ENCODE measurements at regions not wholly inside any gene's neighbourhood (a gene's known extent, or its start where the extent isn't known, plus 50 kb on each side); places are given as distances from the start of the nearest gene placed in this dataset.
A peak's percentile ranks its signal among the peaks of the same experiment; 100 is the strongest.

- TF ChIP-seq SIN3A (IDR thresholded peaks at IDR 0.05; ENCODE audit: borderline replicate concordance, low read depth, low read length) = no peak
- TF ChIP-seq JUND (IDR thresholded peaks at IDR 0.05) = peak; percentile 88
- peak; percentile 51; the same call in 1 of the 2 replicates for TF ChIP-seq POLR2AphosphoS5 (IDR thresholded peaks at IDR 0.05; ENCODE audit: low read depth, low read length)
- TF ChIP-seq CTCF (IDR thresholded peaks at IDR 0.05) = no peak
- TF ChIP-seq EZH2phosphoT487 (IDR thresholded peaks at IDR 0.05; ENCODE audit: borderline replicate concordance, low read depth) = no peak
- no peak for TF ChIP-seq GABPA (IDR thresholded peaks at IDR 0.05; ENCODE audit: low read depth)
- TF ChIP-seq MXI1 (IDR thresholded peaks at IDR 0.05; ENCODE audit: low read depth, low read length) = no peak
- 0 out of 2 replicates have a peak, but pooled peaks have one; percentile 13 for TF ChIP-seq REST (IDR thresholded peaks at IDR 0.05; ENCODE audit: low read depth, low read length)
- TF ChIP-seq SMC3 (IDR thresholded peaks at IDR 0.05; ENCODE audit: low read depth, low read length) = no peak; the same call in 1 of the 2 replicates
- no peak for TF ChIP-seq RCOR1 (IDR thresholded peaks at IDR 0.05; ENCODE audit: low read length)
- no peak for TF ChIP-seq YY1 (IDR thresholded peaks at IDR 0.05; ENCODE audit: low read depth)
- no peak for TF ChIP-seq RAD21 (IDR thresholded peaks at IDR 0.05; ENCODE audit: low read length)
Measured at GRCh38 chr5:57841676-57842363, 359.2 kb upstream of the ACTBL2 start.
